Epidermal melanocyte (primary cell): ENCODE measurements at regions not wholly inside any gene's neighbourhood (a gene's known extent, or its start where the extent isn't known, plus 50 kb on each side); places are given as distances from the start of the nearest gene placed in this dataset.
"Not testable (repeated sequence)": the region's sequence is repeated elsewhere in the genome, so short reads cannot be mapped to it uniquely, and the experiment has no call there.

Experiments
- DNase-seq: peaks from one replicate; pipeline ENCODE4 v3.0.0; 2011; ENCODE audit warnings: low spot score; ENCODE audit not compliant: insufficient read length

GRCh38 chr12:131272283-131272814, 318.6 kb downstream of the ADGRD1 start:
- DNase-seq, result not testable (repeated sequence)

GRCh38 chr12:131273291-131273845, 319.7 kb downstream of the ADGRD1 start:
- DNase-seq, result no peak

- DNase-seq, result no peak
Measured at GRCh38 chr12:131274061-131274460, 320.4 kb downstream of the ADGRD1 start.

- no peak for DNase-seq
Measured at GRCh38 chr12:131274906-131275305, 321.2 kb downstream of the ADGRD1 start.

GRCh38 chr12:131275824-131276223, 322.1 kb downstream of the ADGRD1 start:
- no peak for DNase-seq

GRCh38 chr12:131276501-131277185, 322.9 kb downstream of the ADGRD1 start:
- no peak for DNase-seq

GRCh38 chr12:131277186-131278091, 323.7 kb downstream of the ADGRD1 start:
- DNase-seq, result not testable (repeated sequence)

GRCh38 chr12:131278451-131279115, 324.9 kb downstream of the ADGRD1 start:
- DNase-seq, result not testable (repeated sequence)

GRCh38 chr12:131279281-131279921, 325.7 kb downstream of the ADGRD1 start:
- no peak for DNase-seq

GRCh38 chr12:131280426-131280825, 326.7 kb downstream of the ADGRD1 start:
- no peak for DNase-seq

GRCh38 chr12:131281016-131281415, 327.3 kb downstream of the ADGRD1 start:
- no peak for DNase-seq

GRCh38 chr12:131282292-131283080, 328.8 kb downstream of the ADGRD1 start:
- no peak for DNase-seq

- DNase-seq, result no peak
Measured at GRCh38 chr12:131283191-131283861, 329.6 kb downstream of the ADGRD1 start.

- DNase-seq, result not testable (repeated sequence)
Measured at GRCh38 chr12:131283862-131284825, 330.4 kb downstream of the ADGRD1 start.

GRCh38 chr12:131284954-131285904, 331.5 kb downstream of the ADGRD1 start:
- DNase-seq, result not testable (repeated sequence)

- DNase-seq, result not testable (repeated sequence)
Measured at GRCh38 chr12:131285905-131286295, 332.2 kb downstream of the ADGRD1 start.

GRCh38 chr12:131286301-131286700, 332.6 kb downstream of the ADGRD1 start:
- not testable (repeated sequence) for DNase-seq
